ENCODE measurements at regions not wholly inside any gene's neighbourhood (a gene's known extent, or its start where the extent isn't known, plus 50 kb on each side); places are given as distances from the start of the nearest gene placed in this dataset.

GRCh38 chr1:38516560-38516959 lies 343.0 kb downstream of the RRAGC start:
- no peak overlapping the region for H3K27ac ChIP-seq (ENCODE audit: insufficient read depth, low read length)
- no peaks in the 10 kb centered on the region for H3K9me3 ChIP-seq (ENCODE audit: control insufficient read depth, insufficient read depth, low read depth, low read length)
- H3K79me2 ChIP-seq (ENCODE audit: control insufficient read depth, insufficient read depth, low read length), result no peaks in the 10 kb centered on the region
- H3K27me3 ChIP-seq (ENCODE audit: control insufficient read depth, insufficient read depth, low read length), result no peaks in the 10 kb centered on the region
- H2AFZ ChIP-seq (ENCODE audit: low read length), result no peak overlapping the region
- TF ChIP-seq CTCF (conservative IDR thresholded peaks at IDR 0.05 in 1 of 2, IDR thresholded peaks at IDR 0.05 in 1 of 2; ENCODE audit: low read depth in 1 of 2, low read length in 2 of 2), result no peak
- TF ChIP-seq EZH2 (IDR thresholded peaks at IDR 0.05; ENCODE audit: low read length, missing control alignments), result no peak
- no peak for DNase-seq (ENCODE audit: low read depth in 2 of 2)
- no peak overlapping the region for H3K4me2 ChIP-seq (ENCODE audit: extremely low read depth, insufficient read depth, low read length)
- no peaks in the 10 kb centered on the region for H3K4me1 ChIP-seq (ENCODE audit: control insufficient read depth, extremely low read depth, insufficient read depth, low read length)
- H3K36me3 ChIP-seq (ENCODE audit: control insufficient read depth, insufficient read depth, low read length), result no peaks in the 10 kb centered on the region
- no peaks in the 10 kb centered on the region for H4K20me1 ChIP-seq (ENCODE audit: control insufficient read depth, extremely low read depth, insufficient read depth, low read length)
- no peak overlapping the region for H3K9ac ChIP-seq (ENCODE audit: insufficient read depth, low read length)
- no peak overlapping the region for H3K4me3 ChIP-seq (replicated peaks in 1 of 4; ENCODE audit: control extremely low read depth in 1 of 4, insufficient read depth in 1 of 4, low read depth in 3 of 4, low read length in 4 of 4)

GRCh38 chr1:38512789-38513188 lies 346.8 kb downstream of the RRAGC start:
- Histone ChIP-seq H3K27me3 (ENCODE audit: control insufficient read depth, insufficient read depth, low read length) (no peaks in the 10 kb centered on the region), H3K4me2 (ENCODE audit: extremely low read depth, insufficient read depth, low read length) (no peak overlapping the region), H3K79me2 (ENCODE audit: control insufficient read depth, insufficient read depth, low read length) (no peaks in the 10 kb centered on the region), H3K36me3 (ENCODE audit: control insufficient read depth, insufficient read depth, low read length) (no peaks in the 10 kb centered on the region), H2AFZ (ENCODE audit: low read length) (no peak overlapping the region), H3K4me3 (replicated peaks in 1 of 4; ENCODE audit: control extremely low read depth in 1 of 4, insufficient read depth in 1 of 4, low read depth in 3 of 4, low read length in 4 of 4) (no peak overlapping the region), H3K27ac (ENCODE audit: insufficient read depth, low read length) (no peak overlapping the region), H3K4me1 (ENCODE audit: control insufficient read depth, extremely low read depth, insufficient read depth, low read length) (no peaks in the 10 kb centered on the region), H3K9ac (ENCODE audit: insufficient read depth, low read length) (no peak overlapping the region), H3K9me3 (ENCODE audit: control insufficient read depth, insufficient read depth, low read depth, low read length) (no peaks in the 10 kb centered on the region), H4K20me1 (ENCODE audit: control insufficient read depth, extremely low read depth, insufficient read depth, low read length) (no peaks in the 10 kb centered on the region)
- DNase-seq (ENCODE audit: low read depth in 2 of 2), result no peak
- TF ChIP-seq CTCF (conservative IDR thresholded peaks at IDR 0.05 in 1 of 2, IDR thresholded peaks at IDR 0.05 in 1 of 2; ENCODE audit: low read depth in 1 of 2, low read length in 2 of 2) (no peak), EZH2 (IDR thresholded peaks at IDR 0.05; ENCODE audit: low read length, missing control alignments) (no peak)

GRCh38 chr1:38512024-38512767 lies 347.4 kb downstream of the RRAGC start:
- H2AFZ ChIP-seq (ENCODE audit: low read length), result no peak overlapping the region
- H3K27me3 ChIP-seq (ENCODE audit: control insufficient read depth, insufficient read depth, low read length), result no peaks in the 10 kb centered on the region
- H3K9me3 ChIP-seq (ENCODE audit: control insufficient read depth, insufficient read depth, low read depth, low read length), result no peaks in the 10 kb centered on the region
- H3K79me2 ChIP-seq (ENCODE audit: control insufficient read depth, insufficient read depth, low read length), result no peaks in the 10 kb centered on the region
- no peaks in the 10 kb centered on the region for H4K20me1 ChIP-seq (ENCODE audit: control insufficient read depth, extremely low read depth, insufficient read depth, low read length)
- H3K36me3 ChIP-seq (ENCODE audit: control insufficient read depth, insufficient read depth, low read length), result no peaks in the 10 kb centered on the region
- H3K4me2 ChIP-seq (ENCODE audit: extremely low read depth, insufficient read depth, low read length), result no peak overlapping the region
- TF ChIP-seq EZH2 (IDR thresholded peaks at IDR 0.05; ENCODE audit: low read length, missing control alignments), result no peak
- TF ChIP-seq CTCF (conservative IDR thresholded peaks at IDR 0.05 in 1 of 2, IDR thresholded peaks at IDR 0.05 in 1 of 2; ENCODE audit: low read depth in 1 of 2, low read length in 2 of 2), result no peak
- no peaks in the 10 kb centered on the region for H3K4me1 ChIP-seq (ENCODE audit: control insufficient read depth, extremely low read depth, insufficient read depth, low read length)
- no peak overlapping the region for H3K4me3 ChIP-seq (replicated peaks in 1 of 4; ENCODE audit: control extremely low read depth in 1 of 4, insufficient read depth in 1 of 4, low read depth in 3 of 4, low read length in 4 of 4)
- no peak for DNase-seq (ENCODE audit: low read depth in 2 of 2)
- H3K27ac ChIP-seq (ENCODE audit: insufficient read depth, low read length), result no peak overlapping the region
- H3K9ac ChIP-seq (ENCODE audit: insufficient read depth, low read length), result no peak overlapping the region

All from fibroblast of lung (primary cell).